Ovary (tissue), 3 donors: ENCODE measurements at regions not wholly inside any gene's neighbourhood (a gene's known extent, or its start where the extent isn't known, plus 50 kb on each side); places are given as distances from the start of the nearest gene placed in this dataset.
"Not testable (repeated sequence)": the region's sequence is repeated elsewhere in the genome, so short reads cannot be mapped to it uniquely, and the experiment has no call there.

ENCODE experiments used
- CTCF ChIP-seq, 3 donors: fragments of 450-650 bp in 2 of 3; fragments of 200-600 bp in 1 of 3; IDR thresholded peaks; one replicate each; pipeline versions ENCODE4 v1.5.1 to v1.8.0; 2016 to 2022; ENCODE audit warnings: antibody characterized with exemption in 3 of 3, mild to moderate bottlenecking in 1 of 3
- POLR2A ChIP-seq: fragments of 450-650 bp; IDR thresholded peaks from one replicate; pipeline ENCODE4 v1.6.1; 2017; ENCODE audit warnings: antibody characterized with exemption, mild to moderate bottlenecking, moderate library complexity
- donor health status: DM: no; HTN: no; CAD: no.

GRCh38 chr4:64737854-64738138 is 328.5 kb upstream of the TECRL start:
- TF ChIP-seq CTCF (IDR thresholded peaks at IDR 0.05); POLR2A: not testable (repeated sequence)
